ENCODE measurements at regions not wholly inside any gene's neighbourhood (a gene's known extent, or its start where the extent isn't known, plus 50 kb on each side); places are given as distances from the start of the nearest gene placed in this dataset.

- Histone ChIP-seq H3K4me3 (no peak overlapping the region), H3K27ac (no peak overlapping the region), H3K36me3 (no peaks in the 10 kb centered on the region), H3K4me1 (peaks cover 0 to 40% (median 4%) of the 10 kb centered on the region in 12 donors), H3K9me3 (no peaks in the 10 kb centered on the region), H3K27me3 (no peaks in the 10 kb centered on the region)
- TF ChIP-seq CTCF (IDR thresholded peaks at IDR 0.05): no peak
- TF ChIP-seq POLR2A (IDR thresholded peaks at IDR 0.05): no peak
- ATAC-seq: no peak
- 66 to 91% (median 80%) methylated on average over 7 of the region's 7 CpGs for WGBS, 4 donors
- no peak for DNase-seq
- intact Hi-C loops (cut with DNase I): loop anchor here in 1 of 10 donors (10.0 kb wide), 1 partner anchor 95 kb away; no protein-coding TSS in a partner anchor
These were observed 158.2 kb upstream of the TSC22D2 start for GRCh38 chr3:150249779-150250470.

DNA sequence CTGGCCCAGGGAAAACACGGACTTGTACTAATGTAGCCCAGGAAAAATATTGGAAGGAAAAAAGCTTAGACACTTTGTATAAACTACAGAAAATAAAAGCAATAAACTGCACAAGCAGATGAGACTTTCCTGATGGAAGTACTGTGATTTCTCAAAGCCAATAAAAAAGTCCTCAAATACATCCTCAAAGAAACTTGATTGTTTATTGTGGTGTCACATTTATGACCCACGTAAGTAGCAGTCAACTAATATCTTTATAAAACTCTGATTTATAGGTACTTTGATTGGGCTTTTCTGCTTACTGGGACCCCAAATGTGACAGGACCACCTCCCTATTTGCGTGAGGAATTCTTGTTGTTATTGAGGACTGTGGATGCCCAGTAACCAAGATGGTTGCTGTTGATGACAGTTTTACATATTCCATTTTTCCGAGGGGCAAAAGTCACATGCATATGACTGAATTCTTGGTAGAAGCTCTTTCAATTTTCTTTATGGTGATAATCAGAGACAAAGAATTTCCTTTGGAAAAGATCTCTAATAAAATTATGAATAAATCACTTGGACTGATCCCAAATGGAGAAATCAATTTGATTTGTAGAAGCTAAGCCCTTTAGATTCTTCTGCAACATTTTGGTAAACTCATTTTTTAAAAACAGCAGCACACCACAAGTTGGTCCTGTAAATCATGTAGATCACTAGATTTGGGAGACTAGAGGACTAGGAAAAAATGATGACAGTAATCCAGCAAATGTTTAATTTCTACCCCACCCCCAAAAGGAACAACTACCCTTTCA, 159.0 kb upstream of the TSC22D2 start:
- TF ChIP-seq POLR2A (IDR thresholded peaks at IDR 0.05) (no peak), CTCF (IDR thresholded peaks at IDR 0.05) (no peak)
- Histone ChIP-seq H3K36me3 (no peaks in the 10 kb centered on the region), H3K9me3 (no peaks in the 10 kb centered on the region), H3K4me1 (peaks cover 0 to 34% (median 2%) of the 10 kb centered on the region in 12 donors), H3K27ac (peak overlapping the region in 2 of 12 donors; percentile 7 to 14), H3K4me3 (no peak overlapping the region), H3K27me3 (no peaks in the 10 kb centered on the region)
- ATAC-seq (no peak), DNase-seq (no peak)
- 85 to 89% (median 87%) methylated on average over 4 of the region's 4 CpGs for WGBS, 4 donors
- intact Hi-C loops (cut with DNase I): no loop called here

DNA sequence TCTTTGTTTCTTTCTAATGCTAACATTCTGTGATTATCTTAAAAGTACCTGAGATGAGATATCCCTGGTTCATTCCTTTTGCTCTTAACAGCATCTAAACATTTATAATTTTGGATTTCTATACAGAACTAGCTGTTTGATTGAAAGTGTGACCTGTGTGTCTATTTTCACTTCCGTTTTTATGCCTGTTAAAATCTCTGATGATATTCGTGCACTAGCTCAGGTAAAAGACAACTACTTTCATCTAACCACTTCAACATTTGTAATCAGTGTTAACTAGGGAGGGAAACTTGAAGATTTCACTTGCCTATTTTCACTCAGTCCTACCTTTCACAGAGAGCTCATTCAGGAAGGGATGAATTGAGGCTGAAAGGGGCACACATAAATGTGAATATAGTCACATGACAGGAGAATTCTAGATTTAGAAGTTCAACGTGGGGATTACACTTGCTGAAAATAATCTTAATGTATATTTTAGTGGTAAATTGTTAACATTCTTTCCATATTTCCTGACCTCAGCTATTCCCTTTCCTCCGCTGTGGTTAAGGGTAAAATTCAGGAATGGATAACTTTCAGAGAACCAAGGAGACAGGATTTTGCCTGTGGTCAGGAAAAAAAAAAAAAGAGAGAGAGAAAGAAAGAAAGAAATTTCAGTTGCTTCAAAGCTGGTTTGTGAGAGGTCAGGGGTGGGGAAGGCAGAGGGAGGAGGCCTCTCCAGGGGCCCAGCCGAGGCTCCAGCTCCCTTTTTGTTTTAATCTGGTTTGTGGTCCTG, 159.8 kb upstream of the TSC22D2 start:
- Histone ChIP-seq H3K27me3 (no peaks in the 10 kb centered on the region), H3K4me1 (peaks cover 0 to 26% (median 2%) of the 10 kb centered on the region in 12 donors), H3K27ac (peak overlapping the region in 2 of 12 donors; percentile 7 to 14), H3K36me3 (no peaks in the 10 kb centered on the region), H3K4me3 (no peak overlapping the region), H3K9me3 (no peaks in the 10 kb centered on the region)
- intact Hi-C loops (cut with DNase I): no loop called here
- 72 to 82% (median 78%) methylated on average over 5 of the region's 5 CpGs for WGBS, 4 donors
- DNase-seq (no peak), ATAC-seq (no peak)
- TF ChIP-seq POLR2A (IDR thresholded peaks at IDR 0.05) (no peak), CTCF (IDR thresholded peaks at IDR 0.05) (no peak)

DNA sequence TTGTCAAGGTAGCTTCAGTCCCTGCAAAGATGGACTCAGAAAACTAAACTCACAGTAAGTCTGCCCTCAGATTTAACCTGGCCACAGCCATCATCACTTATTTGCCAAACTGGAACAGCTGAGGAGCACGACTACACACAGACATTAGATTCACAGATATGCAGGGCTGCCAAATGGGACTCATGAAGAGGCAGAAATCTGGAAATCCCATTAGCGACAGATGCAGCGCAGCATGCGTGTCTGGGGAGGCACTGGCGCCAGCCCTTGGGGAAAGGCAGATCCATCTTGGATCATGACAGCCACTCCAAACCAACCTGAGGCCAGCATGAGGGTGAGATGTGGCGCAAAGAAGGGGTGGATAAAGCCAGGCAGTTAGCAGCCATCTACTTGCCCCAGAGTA, 160.7 kb upstream of the TSC22D2 start:
- intact Hi-C loops (cut with DNase I): no loop called here
- Histone ChIP-seq H3K9me3 (no peaks in the 10 kb centered on the region), H3K36me3 (no peaks in the 10 kb centered on the region), H3K27me3 (no peaks in the 10 kb centered on the region), H3K4me3 (no peak overlapping the region), H3K4me1 (peaks cover 0 to 20% (median 2%) of the 10 kb centered on the region in 12 donors), H3K27ac (no peak overlapping the region)
- DNase-seq: no peak
- TF ChIP-seq POLR2A (IDR thresholded peaks at IDR 0.05) (no peak), CTCF (IDR thresholded peaks at IDR 0.05) (no peak)
- no peak for ATAC-seq
- WGBS, 4 donors: 92 to 97% (median 94%) methylated on average over 6 of the region's 6 CpGs
